ENCODE measurements at regions not wholly inside any gene's neighbourhood (a gene's known extent, or its start where the extent isn't known, plus 50 kb on each side); places are given as distances from the start of the nearest gene placed in this dataset.
A peak's percentile ranks its signal among the peaks of the same experiment; 100 is the strongest.
"Not testable (repeated sequence)": the region's sequence is repeated elsewhere in the genome, so short reads cannot be mapped to it uniquely, and the experiment has no call there.

DNA sequence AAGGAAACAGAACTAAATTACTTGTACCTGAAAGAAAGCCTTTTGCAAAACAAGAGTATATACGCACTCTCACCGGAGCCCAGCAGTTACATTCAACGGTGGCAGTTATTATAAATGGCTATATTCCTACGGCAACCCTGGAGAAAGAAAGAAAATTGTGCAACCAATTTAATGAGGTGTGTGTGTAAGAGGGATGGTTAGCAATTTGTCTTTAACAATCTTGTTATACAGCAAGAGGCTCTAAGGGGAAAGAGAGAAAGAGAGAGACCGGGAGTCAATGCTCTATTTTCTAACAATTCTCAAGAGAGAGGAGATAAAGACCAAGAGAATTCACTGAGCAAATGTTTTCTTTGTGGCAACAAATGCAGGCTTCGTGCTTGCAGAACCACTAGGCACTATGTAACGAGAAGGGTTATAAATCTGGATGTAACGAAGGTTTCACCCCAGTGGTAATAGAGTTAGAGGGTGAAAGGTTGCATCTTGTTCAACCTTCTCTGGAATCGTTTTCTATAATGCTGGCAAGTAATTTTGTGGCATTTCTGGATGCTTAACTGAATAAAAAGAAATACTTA is 359.1 kb upstream of the SPRED2 start:
- no peak for DNase-seq (ENCODE audit: low read depth)

DNA sequence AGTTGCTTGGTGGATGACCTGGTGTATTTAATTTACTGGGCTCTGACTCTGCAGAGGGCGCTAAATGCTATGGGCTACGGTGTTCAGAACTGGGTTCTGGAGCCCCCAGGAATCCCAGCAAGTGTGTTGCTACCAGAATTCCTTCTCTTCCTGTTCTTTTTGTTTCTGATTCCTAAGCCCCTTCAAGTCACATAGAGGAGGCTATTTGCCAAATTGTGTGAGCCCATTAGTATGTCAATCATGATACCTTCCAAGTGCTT is 358.2 kb upstream of the SPRED2 start:
- no peak for DNase-seq (ENCODE audit: low read depth)

DNA sequence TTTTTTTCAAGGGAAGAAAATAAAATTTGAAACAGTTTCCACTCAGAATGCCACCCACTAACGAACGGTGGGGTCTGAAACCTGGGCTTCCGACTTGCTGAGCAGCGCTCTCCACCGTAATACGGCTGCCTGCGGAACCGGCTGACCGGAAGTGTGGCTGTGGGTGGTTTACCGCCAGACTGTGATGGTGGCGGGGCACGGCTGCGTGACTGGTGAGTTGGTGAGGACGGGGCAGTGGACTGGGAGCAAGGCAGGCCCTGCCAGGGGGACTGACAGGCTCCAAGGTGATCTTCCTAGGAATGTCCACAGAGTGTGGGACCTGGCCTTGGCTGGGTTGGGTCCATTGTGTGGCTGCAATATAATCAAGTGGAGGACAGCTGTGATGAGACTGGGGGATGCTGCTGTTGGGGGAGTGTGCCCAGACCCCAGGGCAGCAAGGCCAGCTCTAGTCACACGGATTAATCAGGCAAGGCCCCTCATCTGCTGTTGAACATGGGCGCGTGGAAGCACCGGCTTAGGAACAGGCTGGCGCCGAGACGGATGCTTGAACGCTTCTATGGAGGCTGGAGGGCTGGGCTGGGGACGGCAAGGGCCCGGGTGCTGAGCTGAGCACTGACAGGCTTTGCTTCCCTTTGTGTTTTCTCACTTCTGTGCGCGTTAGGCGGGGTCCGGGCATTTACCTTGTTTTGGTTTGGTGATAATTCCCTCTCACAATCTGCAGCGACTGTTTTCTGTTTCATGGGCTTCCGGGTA is 357.7 kb upstream of the SPRED2 start:
- no peak for DNase-seq (ENCODE audit: low read depth)

DNA sequence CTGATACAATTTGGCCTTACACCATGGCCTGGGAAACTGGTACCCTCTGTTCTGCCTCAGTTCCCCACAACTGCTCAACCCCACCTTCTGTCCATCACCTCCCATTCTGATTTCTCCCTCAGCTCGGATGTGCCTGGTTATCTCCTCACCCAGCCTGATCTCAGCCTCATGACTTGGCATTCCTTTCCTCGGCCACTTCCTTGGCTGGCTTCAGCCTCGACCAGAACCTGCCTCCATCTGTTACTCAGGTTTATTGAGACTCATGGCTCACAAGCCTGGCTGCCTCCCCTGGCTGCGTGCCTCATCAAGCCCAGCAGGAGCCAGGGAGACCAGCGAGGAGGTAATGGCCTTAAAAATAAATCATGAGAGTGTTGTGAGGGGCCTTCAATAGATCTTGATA is 356.2 kb upstream of the SPRED2 start:
- DNase-seq (ENCODE audit: low read depth) = no peak

DNA sequence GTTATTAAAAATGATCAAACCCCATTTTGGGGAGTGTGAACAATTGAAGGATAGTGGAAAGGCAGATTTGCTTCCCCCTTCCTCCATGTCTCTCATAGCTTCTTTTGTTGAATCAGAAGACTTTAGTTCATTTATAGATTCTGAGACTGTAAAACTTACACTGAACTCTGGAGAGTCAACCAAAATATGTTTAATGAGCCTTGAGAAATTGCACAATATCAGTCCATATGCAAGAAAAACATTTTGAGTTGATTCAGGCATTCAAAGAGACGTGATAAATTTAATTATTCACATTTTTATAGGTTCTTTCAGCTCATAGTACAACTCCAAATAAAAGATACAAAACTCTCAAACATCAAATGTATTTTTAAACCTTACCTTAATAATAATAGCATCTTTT is 354.4 kb upstream of the SPRED2 start:
- DNase-seq (ENCODE audit: low read depth) = no peak

DNA sequence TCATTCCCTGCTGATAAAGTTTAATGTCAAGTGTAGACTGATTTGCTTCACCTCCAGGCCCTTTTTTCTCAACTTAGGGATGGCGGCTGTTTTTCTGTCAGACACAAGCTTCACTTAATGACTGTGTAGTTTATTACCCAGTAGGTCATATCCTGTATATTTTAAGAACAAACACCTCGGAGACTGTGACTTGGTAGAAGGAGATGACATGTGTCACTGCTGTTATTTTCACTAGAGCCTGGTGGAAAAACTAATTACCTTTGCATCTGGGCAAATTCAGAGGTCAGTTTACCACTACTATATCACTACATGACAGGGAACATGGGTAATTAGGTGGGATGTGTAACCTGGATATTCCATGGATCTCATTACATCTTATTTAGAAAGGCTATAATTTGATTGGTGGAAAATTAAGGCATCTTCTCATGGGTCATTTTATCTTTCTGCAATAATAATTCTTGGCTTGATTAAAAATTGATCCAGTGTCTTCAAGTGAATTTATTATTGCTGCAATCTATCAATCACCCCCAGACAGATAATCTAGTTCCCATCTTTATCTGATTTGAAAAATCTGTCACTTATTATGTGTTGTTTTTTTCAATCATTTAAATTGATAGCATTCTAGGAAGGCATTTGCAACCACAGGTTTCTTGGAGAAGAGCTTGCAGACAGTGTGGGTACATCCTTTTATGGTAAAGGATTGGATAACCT is 353.8 kb upstream of the SPRED2 start:
- DNase-seq (ENCODE audit: low read depth) = no peak

DNA sequence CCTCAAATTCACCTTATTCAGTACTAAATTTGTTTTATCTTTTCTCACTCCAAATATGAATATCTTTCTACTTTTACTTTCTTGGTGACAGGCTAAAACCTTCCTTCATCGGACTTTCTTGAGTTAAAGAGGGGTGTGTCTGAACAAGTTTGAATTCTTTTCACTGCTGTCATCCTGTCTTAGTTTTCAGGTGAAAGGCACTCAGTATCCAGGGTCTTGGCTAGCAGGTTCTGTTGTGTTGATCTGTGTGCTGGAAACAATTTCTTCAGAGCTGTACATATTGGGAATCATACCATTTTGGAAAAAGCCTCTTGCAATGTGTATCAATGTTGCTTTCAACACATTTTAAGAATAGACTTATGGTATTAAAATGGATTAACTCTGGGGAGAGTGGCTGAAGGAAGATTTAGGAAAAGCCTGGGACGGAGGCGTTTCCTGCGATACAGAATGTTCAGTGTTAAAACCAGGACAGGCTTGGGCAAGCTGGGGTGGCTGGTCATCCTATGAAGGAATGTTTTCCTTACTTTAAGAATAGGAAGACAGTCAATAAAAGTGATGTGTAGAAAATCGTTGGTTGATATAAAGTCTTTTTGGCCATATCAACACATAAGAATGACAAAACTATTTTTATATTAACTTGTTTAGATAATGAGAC is 350.7 kb upstream of the SPRED2 start:
- no peak for DNase-seq (ENCODE audit: low read depth)

DNA sequence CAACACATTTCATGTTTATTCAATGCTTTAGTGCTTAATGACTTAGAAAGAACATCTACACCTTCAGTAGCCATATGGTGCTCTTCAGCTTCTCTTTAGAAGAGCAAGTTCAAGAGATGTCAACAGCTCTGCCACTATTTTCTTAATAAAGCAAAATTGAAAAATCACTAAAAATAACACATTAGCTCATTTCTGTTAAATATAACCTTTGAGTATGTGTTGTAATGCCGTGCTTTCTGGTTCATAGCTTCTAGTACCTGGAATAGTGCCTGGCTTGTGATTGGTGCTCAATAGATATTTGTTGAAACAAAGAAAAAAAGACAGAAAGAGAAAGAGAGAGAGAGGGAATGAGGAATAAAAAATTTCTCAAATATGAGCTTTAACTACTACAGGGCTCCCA is 349.8 kb upstream of the SPRED2 start:
- DNase-seq (ENCODE audit: low read depth) = no peak

DNA sequence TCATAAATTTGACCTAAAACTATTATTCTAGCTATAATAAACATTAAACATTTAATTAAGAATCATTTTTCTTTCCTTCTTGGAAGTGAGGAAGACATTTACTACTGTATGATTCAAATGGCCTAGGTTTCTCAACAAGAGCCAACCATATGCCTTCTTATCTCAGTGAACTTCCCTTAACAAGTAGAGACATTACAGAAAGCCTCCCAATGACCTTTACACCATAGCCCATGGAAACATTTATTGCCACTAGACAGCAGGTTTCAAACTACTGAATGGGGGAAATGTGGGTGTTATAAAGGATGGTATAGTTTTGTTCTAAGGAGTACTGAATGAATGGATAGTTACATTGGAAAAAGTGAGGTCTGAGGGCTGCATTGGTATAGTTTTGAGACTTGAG is 349.4 kb upstream of the SPRED2 start:
- no peak for DNase-seq (ENCODE audit: low read depth)

DNA sequence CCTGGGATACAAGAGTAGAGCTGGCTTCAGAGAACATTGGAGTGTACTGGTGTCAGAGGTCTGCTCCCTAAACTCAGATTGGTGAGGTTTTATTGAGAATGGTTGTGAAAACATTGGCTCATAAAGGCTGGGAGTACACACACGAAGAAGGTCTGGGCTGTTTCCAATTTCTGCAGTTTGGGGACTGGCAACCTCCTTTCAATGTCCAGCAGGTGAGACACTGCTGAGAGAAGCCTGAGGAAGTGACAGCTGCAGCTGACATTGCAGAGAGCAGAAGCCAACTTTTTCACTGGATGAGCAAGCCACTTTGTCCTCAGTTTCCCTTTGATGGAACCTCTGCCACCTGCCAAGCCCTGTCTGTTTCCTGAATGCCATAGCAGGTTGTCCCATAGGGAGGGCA is 346.6 kb upstream of the SPRED2 start:
- DNase-seq (ENCODE audit: low read depth) = no peak

DNA sequence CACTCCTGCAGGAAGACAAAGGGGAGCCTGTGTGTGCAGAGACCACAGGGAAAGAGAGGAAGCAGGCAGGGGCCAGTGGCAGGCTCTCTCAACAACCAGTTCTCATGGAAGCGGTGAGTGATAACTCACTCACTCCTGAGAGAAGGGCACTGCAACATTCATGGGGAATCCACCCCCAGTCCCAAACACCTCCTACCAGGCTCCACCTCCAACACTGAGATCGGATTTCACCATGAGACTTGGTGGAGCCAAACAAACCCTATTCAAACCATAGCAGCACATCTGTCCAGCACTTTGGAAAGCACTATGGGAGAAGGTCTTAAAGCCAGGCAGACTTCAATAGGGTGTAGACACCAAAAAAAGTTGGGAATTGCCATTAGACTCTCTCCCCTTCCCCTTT is 345.7 kb upstream of the SPRED2 start:
- DNase-seq (ENCODE audit: low read depth) = no peak

DNA sequence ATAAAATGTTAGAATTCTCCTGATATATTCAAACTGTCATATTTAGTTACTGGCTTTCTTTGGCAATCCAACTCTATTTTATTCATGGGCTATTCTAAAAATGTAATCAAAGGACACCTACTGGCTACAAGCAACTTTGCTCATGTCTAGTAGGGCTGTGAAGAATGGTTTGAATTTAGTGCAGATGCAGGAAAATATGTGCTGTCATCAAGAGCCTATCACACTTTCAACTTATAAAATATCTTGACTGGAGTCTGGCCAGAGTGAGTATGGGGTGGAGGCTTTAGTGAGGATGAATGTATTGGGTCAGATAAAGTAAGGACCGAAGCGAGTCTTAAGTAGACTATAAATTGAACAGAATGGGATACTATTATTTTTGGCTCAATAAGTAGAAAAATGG is 343.4 kb upstream of the SPRED2 start:
- no peak for DNase-seq (ENCODE audit: low read depth)

DNA sequence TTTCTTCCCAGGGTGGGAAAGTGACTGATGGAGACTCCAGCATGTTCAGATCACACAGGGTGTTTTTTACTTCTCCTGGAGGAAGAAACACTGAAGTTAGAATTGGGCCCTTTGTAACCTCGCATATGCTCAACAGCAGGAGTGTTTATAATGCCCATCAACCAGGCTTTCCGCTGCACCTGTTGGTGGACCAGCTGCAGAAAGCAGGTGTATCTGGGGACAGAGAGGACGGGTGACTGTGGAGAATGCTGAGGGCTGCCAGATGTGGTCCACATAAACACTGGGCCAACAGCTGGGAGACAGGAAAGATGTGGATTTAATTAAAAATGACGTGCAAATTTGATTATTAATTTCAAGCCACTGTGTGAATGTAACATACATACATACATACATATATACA is 335.5 kb upstream of the SPRED2 start:
- no peak for DNase-seq (ENCODE audit: low read depth)

DNA sequence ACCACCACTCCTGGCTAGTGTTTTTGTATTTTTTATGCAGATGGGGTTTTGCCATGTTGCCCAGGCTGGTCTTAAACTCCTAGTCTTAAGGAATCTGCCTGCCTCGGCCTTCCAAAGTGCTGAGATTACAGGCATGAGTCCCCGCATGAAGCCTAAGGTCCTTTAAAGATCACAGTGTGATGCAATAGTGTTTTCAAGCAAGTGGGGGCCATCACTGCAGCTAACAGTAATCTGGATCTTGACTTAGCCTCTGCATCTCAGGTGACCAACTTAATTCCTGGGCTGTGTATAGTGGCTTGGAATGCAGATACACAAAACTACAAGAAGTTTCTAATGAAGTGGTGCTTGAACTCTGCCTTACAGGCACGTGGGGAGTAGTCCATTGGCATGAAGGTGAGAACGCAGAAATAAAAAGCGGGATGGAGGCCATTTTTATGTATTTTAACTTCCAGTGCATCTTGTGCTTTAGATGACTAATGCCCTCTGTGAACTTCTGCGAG is 334.4 kb upstream of the SPRED2 start:
- DNase-seq (ENCODE audit: low read depth) = no peak

DNA sequence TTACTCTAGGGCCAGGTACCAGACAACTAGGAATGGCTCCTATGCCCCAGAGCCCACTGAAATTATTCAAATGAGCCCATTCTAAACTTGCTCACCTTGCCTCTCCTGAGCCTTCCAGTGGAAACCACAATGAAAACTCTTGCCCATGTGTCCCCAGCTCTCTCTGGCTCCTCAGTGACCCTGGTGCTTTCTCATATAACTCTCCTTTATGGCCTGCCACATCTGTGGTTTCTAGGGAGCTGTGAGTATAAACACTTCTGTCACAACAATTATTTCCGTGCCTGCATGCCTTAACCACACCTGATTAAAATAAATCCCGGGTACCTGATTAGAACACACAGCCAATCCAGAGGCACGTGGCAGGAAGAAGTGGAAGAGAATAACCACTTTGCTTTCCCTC is 333.0 kb upstream of the SPRED2 start:
- no peak for DNase-seq (ENCODE audit: low read depth)

DNA sequence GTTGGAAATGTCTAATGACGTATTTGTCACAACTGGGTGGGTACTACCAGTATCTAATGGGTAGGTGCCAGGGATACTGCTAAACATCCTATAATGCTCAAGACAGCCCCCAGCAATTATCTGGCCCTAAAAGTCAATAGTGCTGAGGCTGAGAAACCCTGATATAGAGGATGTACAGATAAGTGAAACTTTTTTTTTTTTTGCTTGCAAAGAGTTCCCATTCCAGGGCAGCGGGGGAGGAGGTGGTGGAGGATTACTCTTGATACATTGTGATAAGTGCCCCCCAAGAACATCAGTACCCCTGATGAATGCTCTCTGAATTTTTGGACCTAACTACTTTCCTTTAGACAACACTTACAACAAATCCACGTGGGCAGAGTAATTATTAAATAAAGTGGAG is 329.7 kb upstream of the SPRED2 start:
- DNase-seq (ENCODE audit: low read depth) = no peak

DNA sequence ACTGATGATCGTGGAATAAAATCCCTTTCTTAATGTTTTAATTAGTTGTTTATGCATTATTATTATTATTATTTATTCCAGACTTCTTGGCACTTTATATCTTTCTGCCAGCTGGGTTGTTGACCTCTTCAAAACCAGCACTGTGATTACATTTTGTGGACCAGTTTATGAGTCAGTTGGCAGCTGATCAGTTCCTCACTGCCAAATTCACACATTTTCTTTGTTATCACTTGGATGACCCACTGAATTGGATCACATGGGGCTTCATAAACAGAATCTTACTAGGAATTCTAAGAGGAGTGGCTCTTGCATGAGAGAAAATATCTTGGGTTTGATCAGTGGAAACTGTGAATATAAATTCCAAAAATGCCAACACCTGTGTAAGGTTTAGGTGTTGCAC is 321.8 kb upstream of the SPRED2 start:
- no peak for DNase-seq (ENCODE audit: low read depth)

DNA sequence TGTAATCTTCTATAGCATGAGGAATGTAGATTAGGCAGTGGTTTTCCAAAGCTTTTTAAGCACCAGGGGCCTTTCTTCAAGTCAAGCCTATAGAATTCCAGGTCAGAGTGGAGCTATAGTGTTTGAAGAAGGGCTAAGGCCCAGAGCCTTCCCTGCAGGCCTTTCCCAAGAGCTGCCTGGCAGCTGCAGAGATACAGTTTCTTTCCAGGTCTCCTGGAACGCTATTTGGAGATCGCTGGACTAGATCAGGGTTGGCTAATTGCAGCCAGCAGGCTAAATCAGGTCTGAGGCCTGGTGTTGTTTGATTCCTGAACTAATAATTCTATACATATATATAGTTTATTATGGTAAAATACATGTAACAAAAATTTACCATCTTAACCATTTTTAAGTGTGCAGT is 319.0 kb upstream of the SPRED2 start:
- DNase-seq (ENCODE audit: low read depth) = no peak

DNA sequence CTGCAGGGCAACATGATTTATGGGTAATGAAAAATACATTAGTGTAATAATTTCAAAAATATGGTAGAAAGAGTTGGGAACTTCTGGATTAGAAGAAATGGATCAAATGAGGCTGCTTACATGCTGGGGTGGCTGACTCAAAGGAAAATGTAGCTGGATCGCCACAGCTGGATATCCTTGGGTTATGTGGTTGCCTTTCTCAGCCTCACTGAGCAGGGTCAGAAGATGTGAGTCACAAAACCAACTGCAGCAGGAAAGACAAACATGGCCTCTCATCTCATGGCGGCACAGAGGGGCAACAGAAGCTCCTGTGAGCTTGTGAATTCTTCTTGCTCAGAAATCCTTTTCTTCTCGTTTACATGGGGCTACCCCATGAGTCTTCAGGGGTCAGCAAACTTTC is 317.1 kb upstream of the SPRED2 start:
- DNase-seq (ENCODE audit: low read depth) = peak; percentile 63

DNA sequence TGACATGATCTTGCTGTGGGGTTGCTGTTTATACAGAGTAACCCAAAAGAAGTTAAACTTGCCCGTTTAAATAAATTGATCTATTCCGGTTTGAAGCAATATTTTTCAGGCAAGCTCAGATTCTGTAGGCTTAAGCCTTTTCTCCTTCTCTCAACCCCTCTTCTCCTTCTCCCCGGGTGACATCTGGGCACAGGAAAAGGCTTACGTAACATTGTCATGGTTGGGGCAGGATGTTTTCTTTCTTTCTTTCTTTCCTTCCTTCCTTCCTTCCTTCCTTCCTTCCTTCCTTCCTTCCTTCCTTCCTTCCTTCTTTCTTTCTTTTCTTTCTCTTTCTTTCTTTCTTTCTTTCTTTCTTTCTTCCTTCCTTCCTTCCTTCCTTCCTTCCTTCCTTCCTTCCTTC is 315.5 kb upstream of the SPRED2 start:
- DNase-seq (ENCODE audit: low read depth) = not testable (repeated sequence)

DNA sequence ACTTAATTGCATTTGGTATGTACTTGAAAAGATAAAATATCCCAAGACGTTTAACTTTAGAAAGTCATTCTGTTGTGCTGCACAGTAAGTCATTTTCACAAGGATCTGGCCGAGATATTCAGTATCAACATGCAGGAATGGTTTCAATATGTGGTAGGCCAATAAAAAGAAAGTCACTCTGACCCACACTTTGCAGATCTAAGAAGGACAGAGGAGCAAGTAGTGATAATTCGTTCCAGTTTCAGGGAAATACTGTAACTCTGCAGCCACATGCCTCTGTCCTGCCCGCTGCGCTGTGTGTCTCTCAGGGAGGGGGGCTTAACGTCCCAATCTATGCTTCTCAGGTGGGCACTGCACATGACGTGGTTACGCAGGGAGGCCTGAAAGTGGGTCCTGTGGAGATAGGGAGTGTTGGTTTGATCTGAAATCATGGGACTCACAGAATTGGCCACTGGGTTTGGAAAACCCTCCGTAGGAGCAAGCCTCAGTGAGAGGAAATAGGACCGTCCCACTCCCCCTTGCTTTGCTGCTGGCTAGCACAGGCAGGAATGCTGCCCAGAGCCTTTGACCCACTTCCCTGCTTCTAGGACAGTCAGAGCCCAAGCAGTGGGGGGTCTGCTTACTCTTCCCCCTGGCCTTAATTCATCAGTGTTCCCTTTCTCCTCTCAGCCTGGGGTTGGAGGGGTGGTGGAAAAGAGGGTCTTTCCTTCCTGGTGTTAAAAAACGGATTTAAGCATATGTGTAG is 314.7 kb upstream of the SPRED2 start:
- no peak for DNase-seq (ENCODE audit: low read depth)
